Right lobe of liver (tissue), 4 donors: ENCODE measurements at regions not wholly inside any gene's neighbourhood (a gene's known extent, or its start where the extent isn't known, plus 50 kb on each side); places are given as distances from the start of the nearest gene placed in this dataset.

Experiments used
- CTCF ChIP-seq, 4 donors: fragments of 200-600 bp in 3 of 4; fragments of 450-650 bp in 1 of 4; IDR thresholded peaks; one replicate each; pipeline versions ENCODE4 v1.5.1 to v1.8.0; 2016 to 2022; ENCODE audit warnings: antibody characterized with exemption in 4 of 4, mild to moderate bottlenecking in 2 of 4
- POLR2A ChIP-seq: fragments of 450-650 bp; IDR thresholded peaks from one replicate; pipeline ENCODE4 v1.6.1; 2017; ENCODE audit warnings: antibody characterized with exemption, mild to moderate bottlenecking
- donor health status: DM: no; HTN: no; CAD: no.
- donor health status: DM: no; HTN: no; CAD: no.
- donor health status: DM: no; HTN: yes; CAD: no.

- TF ChIP-seq CTCF (IDR thresholded peaks at IDR 0.05) (no peak), POLR2A (no peak)
These were observed 121.2 kb upstream of the LINGO1 start for GRCh38 chr15:77753939-77754338.
